ENCODE measurements at regions not wholly inside any gene's neighbourhood (a gene's known extent, or its start where the extent isn't known, plus 50 kb on each side); places are given as distances from the start of the nearest gene placed in this dataset.

DNA sequence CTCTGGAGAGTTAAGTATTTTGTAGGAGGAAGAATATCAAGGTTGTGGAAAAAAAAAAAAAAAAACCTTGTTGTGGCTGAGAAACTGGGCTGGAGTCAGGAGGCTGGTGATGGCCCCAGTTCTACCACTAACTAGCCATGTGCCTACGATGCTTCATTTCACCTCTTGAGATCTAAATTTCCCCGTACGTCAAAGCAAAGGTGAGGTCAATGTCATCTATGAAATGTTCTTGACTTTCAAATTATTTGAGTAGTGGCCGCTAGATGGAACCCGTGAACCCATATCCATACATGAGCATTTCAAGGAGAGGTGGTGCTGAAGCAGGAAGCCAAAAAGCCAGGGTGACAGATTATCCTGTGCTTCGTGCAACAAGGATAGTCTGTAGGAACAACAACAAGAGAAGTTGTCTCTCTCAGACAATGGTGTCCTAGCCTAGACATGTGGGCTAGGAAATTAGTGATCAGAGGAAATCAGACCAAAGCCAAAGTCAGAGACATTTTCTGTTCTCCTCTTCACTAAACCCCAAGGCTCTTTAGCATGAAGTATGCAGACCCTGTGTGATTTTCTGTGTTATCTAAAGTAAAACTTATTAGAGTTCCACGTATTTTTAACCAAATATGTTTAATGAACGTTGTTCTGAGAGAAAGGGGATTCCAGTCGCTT, 95.5 kb upstream of the ETV6 start:
- no peak overlapping the region for H3K4me3 ChIP-seq (ENCODE audit: low read depth, low read length)
- TF ChIP-seq, protein P1, sequence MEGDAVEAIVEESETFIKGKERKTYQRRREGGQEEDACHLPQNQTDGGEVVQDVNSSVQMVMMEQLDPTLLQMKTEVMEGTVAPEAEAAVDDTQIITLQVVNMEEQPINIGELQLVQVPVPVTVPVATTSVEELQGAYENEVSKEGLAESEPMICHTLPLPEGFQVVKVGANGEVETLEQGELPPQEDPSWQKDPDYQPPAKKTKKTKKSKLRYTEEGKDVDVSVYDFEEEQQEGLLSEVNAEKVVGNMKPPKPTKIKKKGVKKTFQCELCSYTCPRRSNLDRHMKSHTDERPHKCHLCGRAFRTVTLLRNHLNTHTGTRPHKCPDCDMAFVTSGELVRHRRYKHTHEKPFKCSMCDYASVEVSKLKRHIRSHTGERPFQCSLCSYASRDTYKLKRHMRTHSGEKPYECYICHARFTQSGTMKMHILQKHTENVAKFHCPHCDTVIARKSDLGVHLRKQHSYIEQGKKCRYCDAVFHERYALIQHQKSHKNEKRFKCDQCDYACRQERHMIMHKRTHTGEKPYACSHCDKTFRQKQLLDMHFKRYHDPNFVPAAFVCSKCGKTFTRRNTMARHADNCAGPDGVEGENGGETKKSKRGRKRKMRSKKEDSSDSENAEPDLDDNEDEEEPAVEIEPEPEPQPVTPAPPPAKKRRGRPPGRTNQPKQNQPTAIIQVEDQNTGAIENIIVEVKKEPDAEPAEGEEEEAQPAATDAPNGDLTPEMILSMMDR (IDR thresholded peaks at IDR 0.05; ENCODE audit: low read depth, low read length, missing control alignments): peak; percentile 75
- in situ Hi-C loops (cut with HindIII; ENCODE audit: low sequenced_read_pairs): no loop called here
- peak; percentile 38 for DNase-seq (ENCODE audit: low read depth)

DNA sequence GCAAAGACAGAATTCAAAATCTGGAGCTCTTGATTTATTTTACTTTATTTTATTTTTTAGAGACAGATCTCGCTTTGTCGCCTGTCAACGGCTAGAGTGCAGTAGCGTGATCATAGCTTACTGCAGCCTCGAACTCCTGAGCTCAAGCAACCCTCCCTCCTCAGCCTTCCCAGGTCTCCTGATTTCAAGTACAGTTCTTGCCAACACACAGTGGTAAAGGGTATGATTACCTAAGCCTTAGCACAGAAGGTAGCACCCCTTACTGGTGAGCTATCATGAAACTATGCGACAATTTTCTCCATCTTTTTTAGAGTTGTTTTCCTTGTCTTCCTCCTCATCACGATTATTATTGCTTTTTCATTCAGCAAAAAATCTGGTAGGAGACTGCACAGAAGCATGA, 94.3 kb upstream of the ETV6 start:
- TF ChIP-seq, protein P1 (IDR thresholded peaks at IDR 0.05; ENCODE audit: low read depth, low read length, missing control alignments): no peak
- DNase-seq (ENCODE audit: low read depth): no peak
- no peak overlapping the region for H3K4me3 ChIP-seq (ENCODE audit: low read depth, low read length)
- in situ Hi-C loops (cut with HindIII; ENCODE audit: low sequenced_read_pairs): no loop called here

DNA sequence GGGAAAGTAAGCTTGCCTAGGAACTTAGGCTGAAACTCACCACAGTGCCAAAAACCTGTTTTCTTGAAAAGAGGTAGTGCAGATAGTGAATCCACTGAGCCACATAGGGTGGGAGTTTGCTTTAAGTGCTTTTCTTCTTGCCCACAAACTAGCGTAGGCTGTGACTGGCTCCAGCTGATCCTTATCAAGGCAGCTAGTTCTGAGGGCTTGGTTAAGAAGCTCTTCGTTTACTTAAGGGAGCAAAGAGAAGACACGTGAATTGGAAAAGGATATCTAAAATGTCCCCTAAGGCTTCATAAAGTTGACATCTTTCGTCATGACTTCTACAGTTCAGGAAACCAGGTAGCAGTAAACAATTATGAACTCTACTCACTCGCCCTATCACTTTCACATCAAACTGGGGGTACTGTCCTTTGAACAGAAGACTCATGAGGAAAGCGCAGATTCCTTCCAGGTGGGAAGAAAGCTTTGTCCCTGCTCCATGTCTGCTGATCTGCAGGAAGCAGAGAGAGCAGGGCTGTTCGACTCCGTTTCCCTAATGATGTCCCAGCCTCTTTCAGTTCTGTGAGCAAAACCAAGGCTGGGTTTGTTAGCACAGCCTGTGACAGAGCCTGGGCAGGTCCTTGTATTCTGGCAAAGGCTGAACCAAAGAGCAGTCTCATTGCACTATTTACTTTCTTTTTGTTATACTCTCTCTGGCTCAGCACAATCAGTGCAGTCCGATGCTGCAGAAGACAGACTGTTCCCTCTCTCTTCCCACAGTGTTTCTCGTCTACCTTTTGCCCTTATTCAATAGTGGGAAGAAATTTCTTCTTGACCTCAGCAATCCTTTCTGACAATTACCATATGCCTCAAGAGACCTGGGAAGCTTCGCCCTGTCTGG, 93.5 kb upstream of the ETV6 start:
- TF ChIP-seq, protein P1 (IDR thresholded peaks at IDR 0.05; ENCODE audit: low read depth, low read length, missing control alignments): no peak
- no peak overlapping the region for H3K4me3 ChIP-seq (ENCODE audit: low read depth, low read length)
- DNase-seq (ENCODE audit: low read depth): no peak
- in situ Hi-C loops (cut with HindIII; ENCODE audit: low sequenced_read_pairs): no loop called here

DNA sequence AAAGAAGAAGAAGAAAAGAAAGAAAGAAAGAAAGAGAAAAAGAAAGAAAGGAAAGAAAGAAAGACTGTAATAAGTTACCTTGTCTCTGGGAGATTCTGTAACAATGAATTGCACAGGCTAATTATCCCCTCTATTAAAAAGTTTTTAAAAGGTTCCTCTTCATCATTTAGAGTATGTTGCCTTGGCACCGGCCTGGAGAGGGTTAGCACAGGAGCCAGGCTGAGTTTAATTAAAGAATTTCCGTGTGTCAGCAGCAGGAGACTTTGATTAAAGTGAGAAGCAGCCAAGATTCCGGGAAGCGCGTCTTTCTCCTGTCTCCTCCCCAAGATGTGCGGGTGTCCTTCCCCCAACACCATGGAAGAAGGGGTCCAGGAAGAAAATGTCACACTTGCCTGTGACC, 92.8 kb upstream of the ETV6 start:
- in situ Hi-C loops (cut with HindIII; ENCODE audit: low sequenced_read_pairs): no loop called here
- H3K4me3 ChIP-seq (ENCODE audit: low read depth, low read length): no peak overlapping the region
- DNase-seq (ENCODE audit: low read depth): no peak
- TF ChIP-seq, protein P1 (IDR thresholded peaks at IDR 0.05; ENCODE audit: low read depth, low read length, missing control alignments): no peak

DNA sequence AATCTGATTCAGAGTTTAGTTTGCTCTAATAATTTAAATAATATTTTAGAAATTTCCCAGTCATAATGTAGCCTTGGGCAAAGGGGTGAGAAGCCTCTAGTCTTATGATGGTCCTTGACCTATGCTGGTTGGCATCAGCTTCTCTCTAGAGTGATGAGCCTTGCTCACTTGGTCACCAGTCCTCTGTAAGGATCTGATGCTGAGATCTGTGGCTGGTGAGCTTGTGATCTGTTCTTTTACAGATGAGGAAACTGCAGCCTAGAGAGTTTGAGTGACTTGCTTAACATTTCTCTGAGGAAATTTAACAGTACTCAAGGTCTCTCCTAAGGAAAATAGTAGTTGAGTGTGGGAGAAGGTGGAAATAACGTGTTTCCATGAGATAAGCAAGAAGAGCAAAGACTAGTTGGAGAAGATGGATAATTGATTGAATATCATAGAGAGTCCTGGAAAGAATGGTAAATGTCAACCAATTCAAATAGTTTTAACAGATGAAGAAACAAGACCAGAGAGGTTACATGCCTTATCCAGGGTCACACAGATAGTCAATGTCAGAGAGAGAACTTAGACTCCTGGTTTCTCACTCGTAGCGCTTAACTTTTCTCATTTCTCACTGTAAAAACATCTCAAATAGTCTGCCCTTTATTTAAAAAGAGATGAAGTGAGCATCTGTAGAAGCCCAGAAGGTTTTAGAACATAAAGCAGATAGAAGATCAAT, 89.7 kb upstream of the ETV6 start:
- in situ Hi-C loops (cut with HindIII; ENCODE audit: low sequenced_read_pairs): no loop called here

DNA sequence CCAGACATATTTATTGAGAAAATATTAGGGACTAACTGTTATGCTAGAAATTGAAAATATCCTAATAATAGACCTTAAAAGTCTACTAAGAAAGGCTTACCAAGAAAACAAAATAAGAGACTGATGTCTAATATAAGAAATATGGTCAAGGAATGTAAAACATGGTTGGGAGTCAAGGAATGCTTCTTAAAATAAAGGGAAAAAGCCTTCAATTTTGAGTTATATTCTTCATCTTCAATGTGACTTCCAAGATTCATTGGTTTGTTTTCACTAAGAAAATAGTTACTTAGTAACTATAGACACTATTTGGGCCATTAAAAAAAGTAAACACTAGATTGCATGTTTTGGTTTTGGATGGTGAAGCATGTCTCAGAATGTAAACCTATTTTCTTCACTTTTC, 88.1 kb upstream of the ETV6 start:
- in situ Hi-C loops (cut with HindIII; ENCODE audit: low sequenced_read_pairs): no loop called here

More for the DNA sequence above, 89.7 kb upstream of the ETV6 start:
- TF ChIP-seq, protein P1 (IDR thresholded peaks at IDR 0.05; ENCODE audit: low read depth, low read length, missing control alignments): no peak
- DNase-seq (ENCODE audit: low read depth): no peak
- H3K4me3 ChIP-seq (ENCODE audit: low read depth, low read length): no peak overlapping the region

More for the DNA sequence above, 88.1 kb upstream of the ETV6 start:
- TF ChIP-seq, protein P1 (IDR thresholded peaks at IDR 0.05; ENCODE audit: low read depth, low read length, missing control alignments): no peak
- H3K4me3 ChIP-seq (ENCODE audit: low read depth, low read length): no peak overlapping the region
- DNase-seq (ENCODE audit: low read depth): no peak
